Fibroblast of lung (primary cell): ENCODE measurements at regions not wholly inside any gene's neighbourhood (a gene's known extent, or its start where the extent isn't known, plus 50 kb on each side); places are given as distances from the start of the nearest gene placed in this dataset.

Experiments used
- EZH2 ChIP-seq: IDR thresholded peaks from 2 replicates; pipeline ENCODE4 v1.5.1; 2012; ENCODE audit warnings: low read length, control low read depth, mild to moderate bottlenecking; ENCODE audit errors: missing control alignments
- TF ChIP-seq, protein P1 (sequence below), 2 donors: IDR thresholded peaks in 1 of 2; conservative IDR thresholded peaks in 1 of 2; 1 replicate in 1 of 2; 2 replicates in 1 of 2; pipeline ENCODE4 v1.5.1; 2011 to 2012; ENCODE audit warnings: low read length in 2 of 2, control low read depth in 1 of 2, inconsistent platforms in 1 of 2, low read depth in 1 of 2, mild to moderate bottlenecking in 1 of 2

DNA sequence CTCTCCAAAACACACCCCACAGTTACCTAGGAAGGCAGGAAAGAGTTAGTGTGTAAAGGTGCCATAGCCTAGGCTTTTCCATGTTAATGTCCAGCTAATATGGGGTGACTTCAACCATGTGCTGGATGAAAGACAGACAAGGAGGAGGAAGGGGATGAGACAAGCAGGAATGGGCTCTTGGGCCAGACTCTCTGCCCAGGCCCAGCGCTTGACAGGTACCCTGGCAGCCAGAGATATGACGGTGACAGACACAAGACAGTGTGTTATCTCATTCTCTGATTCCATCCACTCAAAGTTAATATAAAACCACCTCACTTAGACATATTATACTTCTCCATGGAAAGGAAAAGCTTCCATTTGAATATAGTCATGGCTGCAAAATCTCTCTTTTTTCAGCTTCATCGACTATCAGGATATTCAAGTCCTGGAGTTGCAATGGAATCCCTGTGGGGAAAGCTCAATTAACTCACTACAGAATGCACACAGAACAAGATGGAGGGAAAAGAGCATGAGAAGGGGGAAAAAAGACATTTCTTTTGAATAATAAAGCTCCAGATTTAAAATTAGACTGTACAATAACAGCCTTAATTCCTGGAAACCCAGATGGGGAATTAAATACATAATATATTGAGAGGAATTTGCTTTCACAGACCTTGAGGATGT, 596.7 kb downstream of the TOX3 start:
- TF ChIP-seq, protein P1, sequence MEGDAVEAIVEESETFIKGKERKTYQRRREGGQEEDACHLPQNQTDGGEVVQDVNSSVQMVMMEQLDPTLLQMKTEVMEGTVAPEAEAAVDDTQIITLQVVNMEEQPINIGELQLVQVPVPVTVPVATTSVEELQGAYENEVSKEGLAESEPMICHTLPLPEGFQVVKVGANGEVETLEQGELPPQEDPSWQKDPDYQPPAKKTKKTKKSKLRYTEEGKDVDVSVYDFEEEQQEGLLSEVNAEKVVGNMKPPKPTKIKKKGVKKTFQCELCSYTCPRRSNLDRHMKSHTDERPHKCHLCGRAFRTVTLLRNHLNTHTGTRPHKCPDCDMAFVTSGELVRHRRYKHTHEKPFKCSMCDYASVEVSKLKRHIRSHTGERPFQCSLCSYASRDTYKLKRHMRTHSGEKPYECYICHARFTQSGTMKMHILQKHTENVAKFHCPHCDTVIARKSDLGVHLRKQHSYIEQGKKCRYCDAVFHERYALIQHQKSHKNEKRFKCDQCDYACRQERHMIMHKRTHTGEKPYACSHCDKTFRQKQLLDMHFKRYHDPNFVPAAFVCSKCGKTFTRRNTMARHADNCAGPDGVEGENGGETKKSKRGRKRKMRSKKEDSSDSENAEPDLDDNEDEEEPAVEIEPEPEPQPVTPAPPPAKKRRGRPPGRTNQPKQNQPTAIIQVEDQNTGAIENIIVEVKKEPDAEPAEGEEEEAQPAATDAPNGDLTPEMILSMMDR (conservative IDR thresholded peaks at IDR 0.05 in 1 of 2, IDR thresholded peaks at IDR 0.05 in 1 of 2; ENCODE audit: low read depth in 1 of 2, low read length in 2 of 2), result no peak
- TF ChIP-seq EZH2, result no peak
